VCaP (cell line): ENCODE measurements at regions not wholly inside any gene's neighbourhood (a gene's known extent, or its start where the extent isn't known, plus 50 kb on each side); places are given as distances from the start of the nearest gene placed in this dataset.

ENCODE experiments used
- H3K27ac ChIP-seq: fragments of 450-650 bp; 2 replicates; pipeline ENCODE4 v1.5.1; 2017
- TF ChIP-seq, protein P1 (sequence below): fragments of 450-650 bp; conservative IDR thresholded peaks from 2 replicates; pipeline ENCODE4 v1.5.1; 2017; ENCODE audit warnings: mild to moderate bottlenecking, moderate library complexity

DNA sequence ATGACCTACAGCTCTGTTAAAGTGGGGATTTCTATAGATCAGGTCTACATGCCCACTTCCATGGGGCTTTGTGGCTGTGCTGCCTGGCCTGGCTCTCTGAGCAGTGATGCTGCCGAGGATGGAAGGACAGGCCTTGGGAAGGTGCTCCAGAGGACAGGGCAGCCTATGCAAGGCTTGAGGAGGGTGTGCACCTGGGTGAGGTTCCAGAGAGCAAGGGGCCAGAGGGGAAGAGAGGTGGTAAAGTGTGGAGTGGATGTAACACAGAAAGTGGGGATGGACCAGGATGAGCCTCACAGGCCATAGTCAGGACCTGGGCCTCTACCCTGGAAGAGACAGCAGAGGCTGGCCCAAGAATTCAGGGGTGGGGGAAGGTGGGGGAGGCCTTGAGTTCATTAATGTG, 826.4 kb downstream of the DCDC2C start:
- TF ChIP-seq, protein P1, sequence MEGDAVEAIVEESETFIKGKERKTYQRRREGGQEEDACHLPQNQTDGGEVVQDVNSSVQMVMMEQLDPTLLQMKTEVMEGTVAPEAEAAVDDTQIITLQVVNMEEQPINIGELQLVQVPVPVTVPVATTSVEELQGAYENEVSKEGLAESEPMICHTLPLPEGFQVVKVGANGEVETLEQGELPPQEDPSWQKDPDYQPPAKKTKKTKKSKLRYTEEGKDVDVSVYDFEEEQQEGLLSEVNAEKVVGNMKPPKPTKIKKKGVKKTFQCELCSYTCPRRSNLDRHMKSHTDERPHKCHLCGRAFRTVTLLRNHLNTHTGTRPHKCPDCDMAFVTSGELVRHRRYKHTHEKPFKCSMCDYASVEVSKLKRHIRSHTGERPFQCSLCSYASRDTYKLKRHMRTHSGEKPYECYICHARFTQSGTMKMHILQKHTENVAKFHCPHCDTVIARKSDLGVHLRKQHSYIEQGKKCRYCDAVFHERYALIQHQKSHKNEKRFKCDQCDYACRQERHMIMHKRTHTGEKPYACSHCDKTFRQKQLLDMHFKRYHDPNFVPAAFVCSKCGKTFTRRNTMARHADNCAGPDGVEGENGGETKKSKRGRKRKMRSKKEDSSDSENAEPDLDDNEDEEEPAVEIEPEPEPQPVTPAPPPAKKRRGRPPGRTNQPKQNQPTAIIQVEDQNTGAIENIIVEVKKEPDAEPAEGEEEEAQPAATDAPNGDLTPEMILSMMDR: no peak
- H3K27ac ChIP-seq: no peak overlapping the region

- TF ChIP-seq, protein P1: no peak
- no peak overlapping the region for H3K27ac ChIP-seq
Measured at GRCh38 chr2:4530231-4530630, 826.9 kb downstream of the DCDC2C start.

GRCh38 chr2:4533806-4534205, 830.4 kb downstream of the DCDC2C start:
- no peak overlapping the region for H3K27ac ChIP-seq
- TF ChIP-seq, protein P1: no peak

GRCh38 chr2:4539121-4539520, 835.7 kb downstream of the DCDC2C start:
- TF ChIP-seq, protein P1: no peak
- no peak overlapping the region for H3K27ac ChIP-seq

DNA sequence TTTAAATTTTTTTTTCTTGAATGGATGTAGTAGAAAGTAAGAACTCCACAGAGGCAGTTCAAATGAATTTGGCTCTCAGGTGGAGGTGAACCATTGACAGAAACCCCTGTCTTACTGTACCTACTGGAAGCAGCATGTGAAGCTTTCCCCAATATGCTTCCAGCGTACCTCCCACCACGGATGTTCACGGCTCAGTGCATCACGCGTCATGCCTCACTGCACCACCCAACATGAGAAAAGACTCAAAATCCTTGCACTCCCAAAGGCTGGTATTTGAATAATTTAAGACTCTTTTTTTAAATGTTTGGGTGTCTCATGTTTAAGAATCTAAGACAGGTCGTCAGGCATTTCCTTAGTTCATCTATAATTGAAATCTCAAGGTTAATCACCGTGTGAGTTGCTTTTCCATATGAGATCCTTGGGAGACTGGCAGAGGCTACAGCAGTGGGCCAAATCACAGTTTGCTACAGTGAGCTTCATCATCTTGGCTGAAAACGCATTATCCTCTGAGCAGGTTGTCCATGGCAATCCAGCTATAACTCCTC, 846.4 kb downstream of the DCDC2C start:
- H3K27ac ChIP-seq: no peak overlapping the region
- TF ChIP-seq, protein P1: no peak

DNA sequence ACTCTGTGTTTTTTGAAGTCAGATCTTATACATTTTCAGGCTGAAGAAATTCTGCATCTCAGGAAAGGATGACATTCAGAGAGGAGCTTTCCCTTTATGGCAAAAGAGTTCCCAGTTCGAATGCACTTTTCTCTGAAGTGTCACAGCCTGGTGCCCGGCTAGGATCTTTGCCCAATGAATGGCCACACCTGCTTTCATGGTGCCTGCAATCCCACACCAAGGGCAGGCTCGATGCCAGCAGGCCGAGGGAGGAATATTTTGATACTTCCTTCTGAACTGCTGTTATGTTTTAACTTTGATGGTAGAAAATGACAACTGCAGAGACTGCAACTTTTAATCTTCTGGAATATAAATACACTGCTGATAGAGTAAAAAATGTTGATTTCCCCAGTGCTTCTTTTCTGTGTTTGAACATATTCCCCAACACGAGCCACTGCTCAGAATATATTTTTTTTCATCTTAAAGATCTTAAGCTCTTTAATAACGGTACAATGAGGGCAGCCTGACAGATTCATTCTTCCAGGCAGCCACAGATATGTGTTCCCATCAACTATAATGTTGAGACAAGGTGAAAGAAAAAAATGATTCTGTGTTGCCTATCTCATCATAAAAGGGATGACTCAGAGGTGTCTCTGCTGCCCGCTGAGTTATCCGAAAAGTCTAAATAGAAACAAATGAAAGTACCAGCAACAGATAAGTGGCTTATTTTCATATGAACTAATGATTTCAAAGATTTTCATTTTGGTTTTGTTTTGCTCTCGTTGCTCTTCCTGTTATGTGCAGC, 848.5 kb downstream of the DCDC2C start:
- TF ChIP-seq, protein P1: no peak
- H3K27ac ChIP-seq: no peak overlapping the region

DNA sequence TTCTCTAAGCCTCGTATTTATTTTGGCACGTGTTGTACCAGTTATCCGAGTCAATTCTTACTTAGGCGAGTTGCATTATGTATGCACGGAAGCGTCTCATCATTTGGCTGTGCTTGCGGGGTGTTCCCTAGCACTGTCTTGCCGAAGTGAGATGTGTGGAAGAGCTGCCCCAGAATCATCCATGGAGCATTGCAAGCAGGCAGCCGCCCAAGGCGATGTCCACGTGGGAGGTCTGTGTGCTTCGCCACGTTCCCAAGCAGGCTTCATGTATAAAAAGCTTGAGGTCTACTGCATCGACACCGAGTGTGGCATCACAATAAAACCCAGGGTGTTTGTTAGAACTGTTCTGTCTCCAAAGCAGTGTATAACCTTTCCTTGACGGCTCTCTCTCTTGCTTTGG, 849.9 kb downstream of the DCDC2C start:
- no peak overlapping the region for H3K27ac ChIP-seq
- TF ChIP-seq, protein P1: no peak
